Breast epithelium (tissue), 4 donors: ENCODE measurements at regions not wholly inside any gene's neighbourhood (a gene's known extent, or its start where the extent isn't known, plus 50 kb on each side); places are given as distances from the start of the nearest gene placed in this dataset.

Experiments
- DNase-seq, 2 donors: peaks; one replicate each; pipeline ENCODE4 v3.0.0-alpha.2; 2019; ENCODE audit warnings: low spot score in 2 of 2
- H3K27ac ChIP-seq, 2 donors: fragments of 200-600 bp; sonication (generic) in 1 of 2; one replicate each; pipeline ENCODE4 v1.5.1; 2016 to 2019; ENCODE audit warnings: mild to moderate bottlenecking in 1 of 2
- H3K27me3 ChIP-seq, 2 donors: fragments of 200-600 bp; sonication (generic) in 1 of 2; one replicate each; pipeline versions ENCODE4 v1.5.1 to v1.6.0; 2017 to 2019; ENCODE audit warnings: control low read depth in 1 of 2, mild to moderate bottlenecking in 1 of 2
- H3K36me3 ChIP-seq: fragments of 200-600 bp; one replicate; pipeline ENCODE4 v1.5.1; 2019
- H3K4me1 ChIP-seq, 2 donors: fragments of 200-600 bp; sonication (generic); one replicate each; pipeline ENCODE4 v1.5.1; 2016 to 2019; ENCODE audit warnings: control low read depth in 1 of 2
- H3K4me3 ChIP-seq, 3 donors: fragments of 200-600 bp; sonication (generic); 1 replicate in 2 of 3; 2 replicates in 1 of 3; pipeline ENCODE4 v1.5.1; 2016 to 2019; ENCODE audit warnings: mild to moderate bottlenecking in 3 of 3, moderate library complexity in 2 of 3
- H3K9me3 ChIP-seq, 2 donors: fragments of 200-600 bp; sonication (generic) in 1 of 2; one replicate each; pipeline ENCODE4 v1.5.1; 2016 to 2019; ENCODE audit warnings: control low read depth in 1 of 2
- CTCF ChIP-seq, 3 donors: fragments of 450-650 bp; IDR thresholded peaks; one replicate each; pipeline ENCODE4 v1.5.1; 2016 to 2017; ENCODE audit warnings: antibody characterized with exemption in 3 of 3, mild to moderate bottlenecking in 3 of 3, moderate library complexity in 3 of 3
- POLR2A ChIP-seq: fragments of 450-650 bp; IDR thresholded peaks from one replicate; pipeline ENCODE4 v1.6.1; 2016; ENCODE audit warnings: antibody characterized with exemption, mild to moderate bottlenecking, moderate library complexity
- POLR2AphosphoS5 ChIP-seq, 3 donors: sonication (generic); formaldehyde crosslinking; IDR thresholded peaks; one replicate each; pipeline ENCODE4 v1.6.1; 2017; ENCODE audit warnings: antibody characterized with exemption in 3 of 3
- intact Hi-C: fragments of 100-400 bp; cut with DNase I; formaldehyde crosslinking; loops from one replicate; pipeline ENCODE4 v1.15.1; 2023; ENCODE audit warnings: low total_unique reads

DNA sequence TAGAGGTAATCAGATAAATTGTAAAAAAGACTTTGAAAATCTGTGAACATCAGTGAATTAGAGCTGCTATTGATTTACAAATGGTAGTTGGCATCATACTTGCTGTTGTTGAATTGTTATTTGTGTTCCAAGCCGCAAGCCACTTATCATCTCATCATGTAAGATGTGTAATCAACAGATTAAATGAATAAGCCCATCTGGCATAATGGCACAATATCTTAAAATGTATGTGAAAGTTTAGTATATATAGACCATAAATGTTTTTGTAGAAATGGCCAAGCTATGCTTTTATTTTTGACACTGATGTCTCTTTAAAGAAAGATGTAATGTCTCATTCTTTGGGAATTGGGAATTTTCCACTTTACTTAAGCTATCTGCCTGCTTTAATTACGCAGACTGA is 682.6 kb upstream of the GNPDA2 start:
- DNase-seq, result no peak
- no peaks in the 10 kb centered on the region for H3K36me3 ChIP-seq

DNA sequence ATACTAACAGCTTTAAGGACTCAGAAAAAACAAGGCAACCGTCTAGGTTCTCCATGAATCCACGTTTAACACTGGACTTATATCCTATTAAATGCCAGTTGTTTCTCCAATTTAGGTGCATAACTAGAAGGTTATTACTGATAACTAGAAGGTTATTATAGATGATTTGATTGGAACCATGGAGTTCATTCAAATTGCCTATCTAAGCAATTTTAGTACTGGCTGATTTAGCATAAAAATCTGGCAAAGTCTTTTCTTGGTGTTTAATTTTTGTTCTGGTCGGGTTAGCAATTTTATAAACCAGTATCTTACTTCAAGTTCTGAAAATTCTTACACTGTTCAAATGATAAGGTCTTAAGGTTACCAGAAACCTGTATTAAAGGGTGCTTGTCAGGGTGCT is 672.8 kb upstream of the GNPDA2 start:
- H3K4me1 ChIP-seq, result no peaks in the 10 kb centered on the region
- no peaks in the 10 kb centered on the region for H3K9me3 ChIP-seq
- no peak overlapping the region for H3K4me3 ChIP-seq
- H3K27me3 ChIP-seq, result no peaks in the 10 kb centered on the region
- intact Hi-C loops, result no loop called here
- H3K27ac ChIP-seq, result no peak overlapping the region
- no peak for DNase-seq
- TF ChIP-seq CTCF (IDR thresholded peaks at IDR 0.05) (no peak), POLR2A (no peak), POLR2AphosphoS5 (IDR thresholded peaks at IDR 0.05) (no peak)
- H3K36me3 ChIP-seq, result no peaks in the 10 kb centered on the region

More for the DNA sequence above, 682.6 kb upstream of the GNPDA2 start:
- Histone ChIP-seq H3K4me1 (no peaks in the 10 kb centered on the region), H3K9me3 (no peaks in the 10 kb centered on the region), H3K27me3 (no peaks in the 10 kb centered on the region), H3K4me3 (no peak overlapping the region), H3K27ac (no peak overlapping the region)
- intact Hi-C loops, result no loop called here
- TF ChIP-seq POLR2A, result no peak
- no peak for TF ChIP-seq POLR2AphosphoS5 (IDR thresholded peaks at IDR 0.05)
- no peak for TF ChIP-seq CTCF (IDR thresholded peaks at IDR 0.05)

DNA sequence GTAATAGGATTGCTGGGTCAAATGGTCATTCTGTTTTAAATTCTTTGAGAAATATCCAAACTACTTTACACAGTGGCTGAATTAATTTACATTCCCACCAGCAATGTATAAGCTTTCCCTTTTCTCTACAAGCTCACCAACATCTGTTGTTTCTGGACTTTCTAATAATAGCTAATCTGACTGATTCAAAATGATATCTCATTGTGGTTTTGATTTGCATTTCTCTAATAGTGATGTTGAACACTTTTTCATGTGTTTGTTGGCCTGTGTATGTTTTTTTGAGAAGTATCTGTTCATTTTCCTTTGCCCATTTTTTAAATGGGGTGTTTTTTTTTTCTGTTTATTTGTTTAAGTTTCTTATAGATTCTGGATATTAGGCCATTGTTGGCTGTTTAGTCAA is 659.0 kb upstream of the GNPDA2 start:
- Histone ChIP-seq H3K27me3 (no peaks in the 10 kb centered on the region), H3K4me3 (no peak overlapping the region), H3K27ac (no peak overlapping the region), H3K4me1 (no peaks in the 10 kb centered on the region), H3K36me3 (no peaks in the 10 kb centered on the region), H3K9me3 (no peaks in the 10 kb centered on the region)
- DNase-seq, result no peak
- intact Hi-C loops, result no loop called here
- TF ChIP-seq POLR2A (no peak), POLR2AphosphoS5 (IDR thresholded peaks at IDR 0.05) (no peak), CTCF (IDR thresholded peaks at IDR 0.05) (no peak)

- no peaks in the 10 kb centered on the region for H3K9me3 ChIP-seq
Observed at GRCh38 chr4:45370408-45370807, 644.1 kb upstream of the GNPDA2 start.

GRCh38 chr4:45368832-45369231 is 642.5 kb upstream of the GNPDA2 start:
- intact Hi-C loops, result no loop called here
- Histone ChIP-seq H3K4me1 (no peaks in the 10 kb centered on the region), H3K27ac (no peak overlapping the region), H3K36me3 (no peaks in the 10 kb centered on the region), H3K9me3 (no peaks in the 10 kb centered on the region), H3K4me3 (no peak overlapping the region), H3K27me3 (no peaks in the 10 kb centered on the region)
- no peak for DNase-seq
- TF ChIP-seq CTCF (IDR thresholded peaks at IDR 0.05) (no peak), POLR2A (no peak), POLR2AphosphoS5 (IDR thresholded peaks at IDR 0.05) (no peak)

More at GRCh38 chr4:45370408-45370807, 644.1 kb upstream of the GNPDA2 start:
- Histone ChIP-seq H3K4me3 (no peak overlapping the region), H3K36me3 (no peaks in the 10 kb centered on the region), H3K4me1 (no peaks in the 10 kb centered on the region), H3K27ac (no peak overlapping the region), H3K27me3 (no peaks in the 10 kb centered on the region)
- DNase-seq, result no peak
- TF ChIP-seq CTCF (IDR thresholded peaks at IDR 0.05) (no peak), POLR2AphosphoS5 (IDR thresholded peaks at IDR 0.05) (no peak), POLR2A (no peak)
- intact Hi-C loops, result no loop called here
